Liver (tissue), 3 donors: ENCODE measurements at regions not wholly inside any gene's neighbourhood (a gene's known extent, or its start where the extent isn't known, plus 50 kb on each side); places are given as distances from the start of the nearest gene placed in this dataset.

Experiments
- CTCF ChIP-seq: fragments of 150-350 bp; IDR thresholded peaks from 2 replicates; pipeline ENCODE4 v1.5.1; 2017; ENCODE audit warnings: improper control_type of control experiment, low read depth, low read length; ENCODE audit not compliant: missing input control
- EGR1 ChIP-seq, 2 donors: IDR thresholded peaks; 2 replicates each; pipeline ENCODE4 v1.6.1; 2016 to 2018; ENCODE audit warnings: antibody characterized with exemption in 2 of 2, low read depth in 2 of 2
- GABPA ChIP-seq, 2 donors: IDR thresholded peaks in 1 of 2; conservative IDR thresholded peaks in 1 of 2; 2 replicates each; pipeline ENCODE4 v1.6.1; 2016; ENCODE audit warnings: antibody characterized with exemption in 2 of 2, mild to moderate bottlenecking in 1 of 2, moderate library complexity in 1 of 2
- HNF4A ChIP-seq, 2 donors: conservative IDR thresholded peaks; 2 replicates each; pipeline ENCODE4 v1.6.1; 2016; ENCODE audit warnings: antibody characterized with exemption in 2 of 2, mild to moderate bottlenecking in 2 of 2
- HNF4G ChIP-seq: IDR thresholded peaks from 2 replicates; pipeline ENCODE4 v1.6.1; 2016; ENCODE audit warnings: antibody characterized with exemption
- JUND ChIP-seq, 2 donors: IDR thresholded peaks; 2 replicates each; pipeline ENCODE4 v1.6.1; 2016; ENCODE audit warnings: antibody characterized with exemption in 2 of 2
- MAX ChIP-seq: IDR thresholded peaks from 2 replicates; pipeline ENCODE4 v1.6.1; 2016; ENCODE audit warnings: antibody characterized with exemption
- RAD21 ChIP-seq, 2 donors: IDR thresholded peaks; 2 replicates each; pipeline ENCODE4 v1.6.1; 2016; ENCODE audit warnings: antibody characterized with exemption in 2 of 2, mild to moderate bottlenecking in 2 of 2
- SP1 ChIP-seq: IDR thresholded peaks from 2 replicates; pipeline ENCODE4 v1.6.1; 2018; ENCODE audit warnings: antibody characterized with exemption, mild to moderate bottlenecking
- TAF1 ChIP-seq: conservative IDR thresholded peaks from 2 replicates; pipeline ENCODE4 v1.6.1; 2016; ENCODE audit warnings: antibody characterized with exemption, mild to moderate bottlenecking
- YY1 ChIP-seq: IDR thresholded peaks from 2 replicates; pipeline ENCODE4 v1.6.1; 2016; ENCODE audit warnings: antibody characterized with exemption, mild to moderate bottlenecking
- ZBTB33 ChIP-seq: IDR thresholded peaks from 2 replicates; pipeline ENCODE4 v1.6.1; 2016; ENCODE audit warnings: antibody characterized with exemption
- TF ChIP-seq, protein P1 (sequence below): IDR thresholded peaks from 2 replicates; pipeline ENCODE4 v1.6.1; 2016; ENCODE audit warnings: antibody characterized with exemption, mild to moderate bottlenecking
- TF ChIP-seq, protein P2 (sequence below): IDR thresholded peaks from 2 replicates; pipeline ENCODE4 v1.6.1; 2016; ENCODE audit warnings: antibody characterized with exemption
- donor health status: healthy.
- donor health status: healthy.

DNA sequence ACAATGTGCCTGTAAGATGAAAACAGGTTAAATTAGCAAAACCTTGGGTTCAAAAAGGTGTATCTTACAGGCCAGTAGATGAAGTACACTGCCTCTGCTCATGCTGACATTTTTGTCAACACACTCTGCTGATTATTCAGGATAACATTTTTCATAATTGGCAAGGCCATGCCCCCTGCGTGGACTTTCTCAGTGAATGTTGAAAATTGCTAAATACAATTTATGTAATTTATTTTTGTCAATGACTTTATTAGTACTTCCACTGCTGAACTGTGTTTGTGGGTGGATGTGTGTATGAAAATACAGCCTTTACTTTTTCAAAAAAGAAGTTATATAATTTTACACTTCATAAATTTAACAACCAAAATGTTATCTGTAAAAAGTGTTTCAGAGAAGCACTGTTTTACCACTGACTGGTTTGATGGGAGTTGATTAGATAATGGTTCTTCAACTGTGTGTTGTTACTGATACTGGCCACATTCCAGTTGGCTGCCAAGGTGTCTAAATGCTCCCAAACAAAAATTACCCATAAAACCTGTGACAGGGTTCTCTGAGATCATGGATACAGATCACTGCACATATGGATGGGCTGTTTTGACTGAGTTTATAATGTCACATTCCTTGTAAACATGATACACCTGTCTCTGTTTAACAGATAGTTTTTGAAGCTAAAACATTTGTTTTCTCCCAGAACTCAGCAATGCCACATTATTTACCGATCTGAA lies 151.9 kb upstream of the SLC7A11 start:
- TF ChIP-seq CTCF: no peak
- no peak for TF ChIP-seq MAX
- TF ChIP-seq GABPA (IDR thresholded peaks at IDR 0.05 in 1 of 2, conservative IDR thresholded peaks at IDR 0.05 in 1 of 2): no peak
- no peak for TF ChIP-seq YY1
- TF ChIP-seq RAD21 (IDR thresholded peaks at IDR 0.05): no peak
- TF ChIP-seq, protein P1, sequence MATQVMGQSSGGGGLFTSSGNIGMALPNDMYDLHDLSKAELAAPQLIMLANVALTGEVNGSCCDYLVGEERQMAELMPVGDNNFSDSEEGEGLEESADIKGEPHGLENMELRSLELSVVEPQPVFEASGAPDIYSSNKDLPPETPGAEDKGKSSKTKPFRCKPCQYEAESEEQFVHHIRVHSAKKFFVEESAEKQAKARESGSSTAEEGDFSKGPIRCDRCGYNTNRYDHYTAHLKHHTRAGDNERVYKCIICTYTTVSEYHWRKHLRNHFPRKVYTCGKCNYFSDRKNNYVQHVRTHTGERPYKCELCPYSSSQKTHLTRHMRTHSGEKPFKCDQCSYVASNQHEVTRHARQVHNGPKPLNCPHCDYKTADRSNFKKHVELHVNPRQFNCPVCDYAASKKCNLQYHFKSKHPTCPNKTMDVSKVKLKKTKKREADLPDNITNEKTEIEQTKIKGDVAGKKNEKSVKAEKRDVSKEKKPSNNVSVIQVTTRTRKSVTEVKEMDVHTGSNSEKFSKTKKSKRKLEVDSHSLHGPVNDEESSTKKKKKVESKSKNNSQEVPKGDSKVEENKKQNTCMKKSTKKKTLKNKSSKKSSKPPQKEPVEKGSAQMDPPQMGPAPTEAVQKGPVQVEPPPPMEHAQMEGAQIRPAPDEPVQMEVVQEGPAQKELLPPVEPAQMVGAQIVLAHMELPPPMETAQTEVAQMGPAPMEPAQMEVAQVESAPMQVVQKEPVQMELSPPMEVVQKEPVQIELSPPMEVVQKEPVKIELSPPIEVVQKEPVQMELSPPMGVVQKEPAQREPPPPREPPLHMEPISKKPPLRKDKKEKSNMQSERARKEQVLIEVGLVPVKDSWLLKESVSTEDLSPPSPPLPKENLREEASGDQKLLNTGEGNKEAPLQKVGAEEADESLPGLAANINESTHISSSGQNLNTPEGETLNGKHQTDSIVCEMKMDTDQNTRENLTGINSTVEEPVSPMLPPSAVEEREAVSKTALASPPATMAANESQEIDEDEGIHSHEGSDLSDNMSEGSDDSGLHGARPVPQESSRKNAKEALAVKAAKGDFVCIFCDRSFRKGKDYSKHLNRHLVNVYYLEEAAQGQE: no peak
- no peak for TF ChIP-seq JUND (IDR thresholded peaks at IDR 0.05)
- TF ChIP-seq TAF1: no peak
- no peak for TF ChIP-seq EGR1 (IDR thresholded peaks at IDR 0.05; ENCODE audit: low read depth in 2 of 2)
- TF ChIP-seq HNF4G: no peak
- TF ChIP-seq SP1: no peak
- no peak for TF ChIP-seq HNF4A (conservative IDR thresholded peaks at IDR 0.05)
- no peak for TF ChIP-seq ZBTB33
- TF ChIP-seq, protein P2, sequence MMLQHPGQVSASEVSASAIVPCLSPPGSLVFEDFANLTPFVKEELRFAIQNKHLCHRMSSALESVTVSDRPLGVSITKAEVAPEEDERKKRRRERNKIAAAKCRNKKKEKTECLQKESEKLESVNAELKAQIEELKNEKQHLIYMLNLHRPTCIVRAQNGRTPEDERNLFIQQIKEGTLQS: no peak
